GM19238 (cell line): ENCODE measurements at regions not wholly inside any gene's neighbourhood (a gene's known extent, or its start where the extent isn't known, plus 50 kb on each side); places are given as distances from the start of the nearest gene placed in this dataset.

Experiments used
- DNase-seq: peaks from one replicate; pipeline ENCODE4 v3.0.0; 2011; ENCODE audit warnings: low spot score; ENCODE audit not compliant: insufficient read length

DNA sequence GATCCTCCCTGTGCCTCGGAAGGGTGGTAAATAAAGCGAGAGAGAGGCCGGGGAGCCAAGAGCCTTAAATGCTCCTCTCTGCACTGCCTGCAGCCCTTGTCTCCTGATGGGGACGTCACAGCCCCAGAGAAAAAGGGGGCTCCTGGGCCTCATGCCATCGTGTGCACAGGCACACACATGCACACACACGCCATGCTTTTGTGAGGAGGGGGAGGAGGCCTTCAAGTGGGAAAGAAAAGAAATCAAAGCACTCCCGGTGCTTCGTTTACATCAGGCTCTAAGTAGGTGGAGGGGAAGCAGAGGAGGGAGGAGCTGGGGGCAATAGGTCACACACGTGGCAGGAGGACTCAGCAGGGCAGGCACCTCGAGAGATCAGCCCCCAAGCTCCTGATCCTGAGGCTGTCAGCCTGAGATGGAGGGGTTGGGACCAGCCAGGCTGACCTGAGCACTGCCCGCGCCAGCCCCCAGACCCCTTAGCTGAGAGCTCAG lies 68.2 kb upstream of the NECTIN1 start:
- no peak for DNase-seq

DNA sequence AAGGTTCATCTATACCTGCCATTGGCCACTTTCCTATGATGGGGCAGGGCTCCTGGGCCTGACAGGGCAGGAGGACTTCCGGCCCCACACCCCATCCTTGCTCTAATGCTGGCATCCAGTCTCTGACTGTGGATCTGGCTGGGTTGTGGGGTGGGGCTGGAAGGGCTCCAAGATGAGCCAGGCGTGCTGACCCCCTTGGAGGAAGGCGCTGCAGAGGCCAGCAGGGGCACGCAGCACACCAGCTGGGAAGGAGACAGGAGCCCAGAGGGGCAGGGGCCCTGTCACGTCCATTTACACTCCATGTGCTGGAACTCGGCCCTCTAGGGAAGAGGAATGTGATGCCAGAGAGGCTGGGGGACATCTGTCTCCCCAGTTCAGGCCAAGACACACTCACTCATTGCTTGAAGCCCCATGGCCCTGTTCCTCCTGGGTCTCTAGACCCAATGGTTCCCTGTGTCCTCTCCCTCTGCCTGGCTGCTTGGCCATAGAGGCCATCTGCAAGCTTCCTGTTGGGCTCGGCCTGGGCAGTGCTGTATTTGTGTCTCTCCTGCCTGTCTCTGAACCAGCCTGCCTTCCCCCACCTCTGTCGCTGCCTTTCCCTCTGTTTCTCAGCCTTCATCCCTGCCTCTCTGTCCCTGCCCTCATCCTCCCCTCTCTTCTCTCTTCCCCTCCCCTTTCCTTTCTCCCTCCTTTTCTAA lies 67.5 kb upstream of the NECTIN1 start:
- no peak for DNase-seq

DNA sequence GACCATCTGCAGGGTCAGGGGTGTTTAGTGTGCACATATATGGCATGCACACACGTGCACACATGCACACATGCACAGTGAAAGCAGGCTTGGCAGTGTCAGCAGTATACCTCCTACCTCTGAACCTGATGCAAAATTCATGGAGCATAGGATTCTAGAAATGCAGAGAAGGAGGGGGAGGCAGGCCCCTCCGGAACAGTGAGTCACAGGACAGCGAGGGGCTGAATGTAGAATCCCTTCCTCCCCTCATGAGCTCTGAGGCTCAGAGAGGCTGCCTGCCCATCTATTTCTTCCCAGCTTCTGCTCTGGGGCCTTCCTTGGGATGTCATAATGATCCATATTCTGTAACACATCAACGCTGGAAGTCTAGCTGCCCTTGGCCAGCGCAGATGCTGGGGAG lies 66.7 kb upstream of the NECTIN1 start:
- DNase-seq: no peak

- no peak for DNase-seq
Measured at GRCh38 chr11:119795231-119795630, 66.2 kb upstream of the NECTIN1 start.

- DNase-seq: no peak
Measured at GRCh38 chr11:119794756-119795155, 65.8 kb upstream of the NECTIN1 start.

DNA sequence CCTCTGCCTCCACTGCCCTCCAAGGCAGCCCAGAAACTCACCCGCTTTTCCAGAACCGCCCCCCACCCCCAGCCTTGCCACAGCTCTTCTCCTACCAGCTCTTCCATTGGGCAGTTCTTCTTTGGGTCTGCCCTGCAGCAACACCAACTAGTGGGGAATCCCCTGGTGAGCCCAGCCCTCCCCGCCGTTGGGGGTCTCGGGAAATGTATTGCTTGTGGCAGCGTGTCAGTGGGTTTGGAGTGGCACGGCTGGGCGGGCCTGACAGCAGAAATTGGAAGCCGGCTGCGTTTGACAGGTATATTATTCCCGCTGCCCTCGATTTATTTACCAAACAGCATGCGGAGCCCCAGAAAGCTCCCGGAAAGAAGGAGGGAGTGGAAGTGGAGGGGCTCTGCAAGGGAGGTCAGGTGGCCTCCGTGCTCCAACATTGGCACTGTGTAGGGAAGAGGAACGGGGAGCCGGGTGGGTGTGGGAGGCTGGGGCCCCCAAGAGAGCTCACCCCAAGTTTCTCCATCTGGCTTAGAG lies 65.2 kb upstream of the NECTIN1 start:
- no peak for DNase-seq

DNA sequence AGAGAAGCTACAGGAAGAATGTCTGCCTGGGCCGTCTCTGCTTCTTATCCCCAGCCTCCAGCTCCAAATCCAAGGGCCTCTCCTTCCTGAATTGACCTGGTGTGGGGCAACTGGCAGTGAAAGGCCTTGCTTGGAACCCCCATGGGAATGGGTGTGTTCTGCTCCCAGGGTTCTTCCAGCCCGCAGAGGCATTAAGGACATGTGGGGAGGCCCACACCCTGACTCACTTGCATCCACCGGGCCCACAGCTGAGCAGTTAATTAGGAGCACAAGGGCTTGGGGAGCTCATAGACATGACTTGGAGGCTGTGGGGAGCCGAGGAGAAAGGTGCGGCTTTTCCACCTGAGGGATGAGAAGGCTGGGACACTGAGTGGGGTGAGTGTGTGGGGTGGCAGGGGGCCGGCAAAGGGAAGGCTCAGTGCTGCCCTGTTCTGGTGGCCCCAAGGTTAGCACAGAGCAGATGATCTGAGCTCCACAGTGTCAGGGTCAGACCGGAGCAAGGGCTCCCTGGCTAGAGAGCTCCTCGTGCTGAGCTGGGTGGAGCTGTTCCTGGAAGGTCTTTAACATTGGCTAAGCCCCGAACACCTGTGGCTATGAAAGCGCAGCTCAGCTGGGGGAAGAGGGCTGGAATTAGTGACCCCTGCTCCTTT lies 64.5 kb upstream of the NECTIN1 start:
- no peak for DNase-seq

- DNase-seq: no peak
Measured at GRCh38 chr11:119791701-119792151, 62.7 kb upstream of the NECTIN1 start.

DNA sequence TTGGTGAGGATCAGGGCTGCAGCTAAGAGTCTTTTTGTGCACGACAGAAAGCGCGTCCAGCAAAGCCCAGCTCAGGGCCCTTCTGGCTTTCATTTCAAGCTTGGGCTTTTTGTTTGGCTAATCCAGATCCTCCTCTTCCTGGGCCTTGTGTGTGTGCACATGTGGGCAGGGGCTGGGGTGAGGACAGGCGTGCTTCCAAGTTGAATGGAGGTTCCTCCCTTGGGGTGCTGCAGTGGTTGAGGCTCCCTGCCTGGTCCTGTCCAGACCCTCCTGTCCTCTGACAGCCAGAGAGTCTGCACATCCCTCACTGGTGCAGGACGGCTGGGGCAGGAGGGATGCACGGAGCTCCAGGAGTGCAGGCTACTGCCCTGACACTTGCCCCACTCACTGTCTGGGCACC lies 62.0 kb upstream of the NECTIN1 start:
- no peak for DNase-seq

DNA sequence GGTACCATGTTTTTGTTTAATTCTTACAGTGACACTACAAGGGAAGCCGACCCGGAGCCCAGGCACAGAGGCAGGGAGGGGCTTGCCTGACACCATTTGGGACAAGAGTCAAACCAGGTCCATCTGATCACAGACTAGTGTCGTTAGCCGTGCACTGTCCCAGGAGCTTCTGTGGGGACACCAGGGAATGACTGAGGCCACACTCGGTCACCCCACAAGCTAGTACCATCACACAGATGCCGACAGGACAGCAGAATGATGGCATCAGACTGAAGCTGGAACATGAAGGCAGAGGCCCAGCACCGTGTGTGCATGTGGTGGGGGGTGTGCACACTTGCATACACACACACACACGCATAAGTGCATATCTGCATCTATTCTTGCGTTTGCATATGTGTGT lies 61.5 kb upstream of the NECTIN1 start:
- no peak for DNase-seq

- DNase-seq: no peak
Measured at GRCh38 chr11:119789766-119790407, 60.9 kb upstream of the NECTIN1 start.

- no peak for DNase-seq
Measured at GRCh38 chr11:119788911-119789560, 60.0 kb upstream of the NECTIN1 start.

- no peak for DNase-seq
Measured at GRCh38 chr11:119788096-119788883, 59.3 kb upstream of the NECTIN1 start.

DNA sequence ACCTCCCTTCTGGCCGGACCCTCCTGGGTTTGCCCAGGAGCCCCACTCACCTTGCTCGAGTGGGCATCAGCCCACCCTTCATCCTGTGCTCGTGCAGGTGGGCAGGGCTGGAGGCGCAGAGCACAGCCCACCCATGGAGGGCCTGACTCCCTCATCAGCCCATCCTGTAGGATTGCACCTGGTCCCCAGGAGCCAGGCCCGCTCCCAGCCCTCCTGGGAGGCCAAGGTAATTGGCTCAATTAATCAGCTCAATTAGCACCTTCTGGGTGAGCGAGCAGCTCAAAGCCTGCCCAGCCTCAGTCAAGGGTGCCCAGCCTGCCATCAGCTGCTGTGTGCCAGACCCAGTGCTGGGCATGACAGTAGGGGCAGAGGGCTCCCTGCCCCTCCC lies 58.1 kb upstream of the NECTIN1 start:
- DNase-seq: no peak

DNA sequence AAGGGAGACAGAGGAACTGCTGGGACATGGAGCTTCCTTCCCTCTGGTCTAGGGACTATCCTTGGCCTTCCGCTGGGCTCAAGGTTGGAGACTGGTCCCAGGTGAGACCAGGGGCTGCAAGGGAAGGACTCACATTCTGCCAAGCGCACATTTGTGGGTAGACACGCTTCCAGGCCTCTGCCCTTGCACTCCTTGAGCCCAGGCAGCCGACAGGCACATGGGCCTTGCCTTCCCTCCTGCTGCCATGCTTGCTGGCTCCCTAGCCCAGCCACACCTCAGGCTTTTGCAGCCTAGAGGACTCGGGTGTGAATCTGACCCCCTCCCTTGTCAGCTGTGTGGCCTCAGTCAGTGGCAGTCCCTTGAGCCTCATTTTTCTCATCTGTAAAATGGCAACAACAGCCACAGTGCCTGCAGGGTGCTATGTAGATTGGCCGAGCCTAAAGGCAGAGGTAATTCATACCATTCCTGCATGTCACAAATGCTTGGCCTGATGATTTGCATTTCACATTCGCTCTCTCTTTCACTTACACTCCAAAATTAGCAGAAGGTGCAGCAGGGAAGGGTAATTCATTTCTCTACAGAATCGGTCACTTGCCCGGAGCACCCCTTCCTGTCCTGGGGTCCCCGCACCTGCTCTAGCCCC lies 57.6 kb upstream of the NECTIN1 start:
- no peak for DNase-seq

DNA sequence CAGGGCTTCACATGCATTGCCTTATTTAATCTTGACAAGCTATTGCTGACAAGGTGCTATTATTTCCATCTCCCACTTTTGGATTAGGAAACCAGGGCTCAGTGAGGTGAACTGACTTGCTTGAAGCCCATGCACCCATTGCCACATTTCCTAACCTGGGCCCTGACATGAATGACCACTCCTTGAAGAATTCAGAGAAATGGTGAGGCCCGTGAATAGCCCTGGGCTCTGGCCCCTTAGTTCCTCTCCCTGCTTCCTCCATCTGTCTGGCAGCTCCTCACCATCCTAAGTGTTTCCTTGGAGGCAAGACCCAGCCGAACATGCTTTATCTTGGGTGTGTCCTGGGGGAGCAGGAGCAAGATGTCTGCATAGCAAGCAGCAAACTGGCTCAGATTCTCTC lies 56.1 kb upstream of the NECTIN1 start:
- no peak for DNase-seq

GRCh38 chr11:119784421-119784820 lies 55.4 kb upstream of the NECTIN1 start:
- DNase-seq: no peak

- no peak for DNase-seq
Measured at GRCh38 chr11:119783466-119784400, 54.7 kb upstream of the NECTIN1 start.

GRCh38 chr11:119782739-119783072 lies 53.7 kb upstream of the NECTIN1 start:
- DNase-seq: no peak
